ENCODE measurements at regions not wholly inside any gene's neighbourhood (a gene's known extent, or its start where the extent isn't known, plus 50 kb on each side); places are given as distances from the start of the nearest gene placed in this dataset.
"Not testable (repeated sequence)": the region's sequence is repeated elsewhere in the genome, so short reads cannot be mapped to it uniquely, and the experiment has no call there.

- H3K4me3 ChIP-seq (ENCODE audit: low read depth, low read length), result no peak overlapping the region
- no peak for TF ChIP-seq CTCF (IDR thresholded peaks at IDR 0.05; ENCODE audit: borderline replicate concordance, insufficient read depth, low read depth, low read length)
Observed at GRCh38 chr4:64747919-64748715, 338.9 kb upstream of the TECRL start.

- H3K4me3 ChIP-seq (ENCODE audit: low read depth, low read length), result no peak overlapping the region
- no peak for TF ChIP-seq CTCF (IDR thresholded peaks at IDR 0.05; ENCODE audit: borderline replicate concordance, insufficient read depth, low read depth, low read length)
Observed at GRCh38 chr4:64738240-64738639, 329.0 kb upstream of the TECRL start.

DNA sequence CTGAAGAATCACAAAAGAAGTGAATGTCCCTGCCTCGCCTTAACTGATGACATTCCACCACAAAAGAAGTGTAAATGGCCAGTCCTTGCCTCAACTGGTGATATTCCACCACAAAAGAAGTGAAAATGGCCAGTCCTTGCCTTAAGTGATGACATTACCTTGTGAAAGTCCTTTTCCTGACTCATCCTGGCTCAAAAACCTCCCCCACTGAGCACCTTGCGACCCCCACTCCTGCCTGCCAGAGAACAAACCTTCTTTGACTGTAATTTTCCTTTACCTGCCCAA is 328.5 kb upstream of the TECRL start:
- H3K4me3 ChIP-seq (ENCODE audit: low read depth, low read length), result not testable (repeated sequence)

DNA sequence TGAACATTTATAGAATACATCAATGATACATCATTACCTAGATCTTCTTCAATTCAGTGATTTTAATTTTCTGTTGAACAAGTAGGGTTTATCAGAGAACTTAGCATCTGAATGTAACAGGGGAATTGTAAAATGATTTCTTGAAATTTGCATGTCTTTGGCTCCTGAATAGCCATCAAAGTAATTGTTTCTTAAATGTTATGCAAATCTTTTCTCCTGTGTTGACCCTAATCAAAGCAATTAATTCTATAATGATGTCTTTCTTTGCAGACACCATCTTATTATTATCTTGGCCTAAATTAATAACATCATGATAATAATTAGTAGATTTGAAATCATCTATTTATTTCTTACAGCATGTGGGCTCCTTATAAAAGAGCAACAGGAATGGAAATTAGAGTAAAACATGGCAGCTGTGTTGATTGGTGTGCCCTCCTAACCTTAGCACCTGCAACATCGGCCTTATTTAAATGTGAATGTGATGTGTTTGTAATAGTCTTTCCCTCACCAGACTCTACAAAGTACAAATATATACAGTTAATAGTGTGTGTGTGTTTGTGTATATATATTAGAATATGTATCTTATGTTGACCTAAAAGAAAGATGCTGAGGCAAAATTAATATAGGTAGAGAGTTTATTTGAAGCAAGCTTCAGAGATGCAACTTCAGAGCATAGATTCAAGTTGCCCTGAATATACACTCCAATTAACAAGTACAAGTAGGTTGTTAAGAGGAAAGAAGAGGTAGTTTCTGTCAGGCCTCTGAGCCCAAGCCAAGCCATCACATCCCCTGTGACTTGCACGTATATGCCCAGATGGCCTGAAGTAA is 328.0 kb upstream of the TECRL start:
- TF ChIP-seq CTCF (IDR thresholded peaks at IDR 0.05; ENCODE audit: borderline replicate concordance, insufficient read depth, low read depth, low read length), result no peak
- H3K4me3 ChIP-seq (ENCODE audit: low read depth, low read length), result no peak overlapping the region

GRCh38 chr4:64729561-64729960 is 320.3 kb upstream of the TECRL start:
- no peak overlapping the region for H3K4me3 ChIP-seq (ENCODE audit: low read depth, low read length)
- no peak for TF ChIP-seq CTCF (IDR thresholded peaks at IDR 0.05; ENCODE audit: borderline replicate concordance, insufficient read depth, low read depth, low read length)

- TF ChIP-seq CTCF (IDR thresholded peaks at IDR 0.05; ENCODE audit: borderline replicate concordance, insufficient read depth, low read depth, low read length), result no peak
- no peak overlapping the region for H3K4me3 ChIP-seq (ENCODE audit: low read depth, low read length)
Observed at GRCh38 chr4:64727960-64728359, 318.7 kb upstream of the TECRL start.

- not testable (repeated sequence) for H3K4me3 ChIP-seq (ENCODE audit: low read depth, low read length)
Observed at GRCh38 chr4:64727391-64727790, 318.1 kb upstream of the TECRL start.

GRCh38 chr4:64724689-64725088 is 315.4 kb upstream of the TECRL start:
- no peak overlapping the region for H3K4me3 ChIP-seq (ENCODE audit: low read depth, low read length)
- no peak for TF ChIP-seq CTCF (IDR thresholded peaks at IDR 0.05; ENCODE audit: borderline replicate concordance, insufficient read depth, low read depth, low read length)

Data from GM12875 (cell line).